ENCODE measurements at regions not wholly inside any gene's neighbourhood (a gene's known extent, or its start where the extent isn't known, plus 50 kb on each side); places are given as distances from the start of the nearest gene placed in this dataset.

GRCh38 chr9:529731-530130 is 311.8 kb upstream of the DMRT1 start:
- DNase-seq, result no peak
- H3K36me3 ChIP-seq (ENCODE audit: insufficient read depth in 1 of 2, low read depth in 1 of 2), result no peaks in the 10 kb centered on the region
- intact Hi-C loops (cut with DNase I), result no loop called here
- no peak for TF ChIP-seq CTCF (IDR thresholded peaks at IDR 0.05)
- no peak overlapping the region for H3K27ac ChIP-seq
- H3K4me3 ChIP-seq, result no peak overlapping the region
- no peak for ATAC-seq
- 69 to 77% (median 74%) methylated on average over 4 of the region's 4 CpGs for WGBS, 3 donors
- H3K9me3 ChIP-seq, result no peaks in the 10 kb centered on the region
- peaks cover 13% of the 10 kb centered on the region for H3K4me1 ChIP-seq
- H3K27me3 ChIP-seq (ENCODE audit: insufficient read depth in 3 of 3, low read length in 2 of 3), result no peaks in the 10 kb centered on the region

- intact Hi-C loops (cut with DNase I), result no loop called here
- DNase-seq, result peak in 1 of 2 donors; percentile 65
- H3K27me3 ChIP-seq (ENCODE audit: insufficient read depth in 3 of 3, low read length in 2 of 3), result no peaks in the 10 kb centered on the region
- ATAC-seq, result peak; percentile 83 to 88 (median 85)
- H3K4me1 ChIP-seq, result peaks cover 21% of the 10 kb centered on the region
- no peak for TF ChIP-seq CTCF (IDR thresholded peaks at IDR 0.05)
- H3K9me3 ChIP-seq, result no peaks in the 10 kb centered on the region
- 28 to 43% (median 31%) methylated on average over 3 of the region's 3 CpGs for WGBS, 3 donors
- no peaks in the 10 kb centered on the region for H3K36me3 ChIP-seq (ENCODE audit: insufficient read depth in 1 of 2, low read depth in 1 of 2)
- no peak overlapping the region for H3K4me3 ChIP-seq
- H3K27ac ChIP-seq, result no peak overlapping the region
These were observed 310.8 kb upstream of the DMRT1 start for GRCh38 chr9:530681-531080.

- no peak for TF ChIP-seq CTCF (IDR thresholded peaks at IDR 0.05)
- ATAC-seq (no peak), DNase-seq (no peak)
- H3K4me3 ChIP-seq, result no peak overlapping the region
- 61 to 65% (median 61%) methylated on average over 6 of the region's 6 CpGs for WGBS, 3 donors
- H3K27me3 ChIP-seq (ENCODE audit: insufficient read depth in 3 of 3, low read length in 2 of 3), result no peaks in the 10 kb centered on the region
- H3K36me3 ChIP-seq (ENCODE audit: insufficient read depth in 1 of 2, low read depth in 1 of 2), result no peaks in the 10 kb centered on the region
- intact Hi-C loops (cut with DNase I), result no loop called here
- no peaks in the 10 kb centered on the region for H3K9me3 ChIP-seq
- H3K4me1 ChIP-seq, result peaks cover 32% of the 10 kb centered on the region
- H3K27ac ChIP-seq, result no peak overlapping the region
These were observed 308.8 kb upstream of the DMRT1 start for GRCh38 chr9:532707-533106.

GRCh38 chr9:534886-535285 is 306.6 kb upstream of the DMRT1 start:
- intact Hi-C loops (cut with DNase I), result loop anchor here in 1 of 2 donors (5.0 kb wide), 1 partner anchor 33 kb away; the partner anchor contains the start of gene KANK1
- no peaks in the 10 kb centered on the region for H3K9me3 ChIP-seq
- no peak overlapping the region for H3K4me3 ChIP-seq
- no peak for TF ChIP-seq CTCF (IDR thresholded peaks at IDR 0.05)
- peak in 1 of 2 donors; percentile 64 for DNase-seq
- H3K27me3 ChIP-seq (ENCODE audit: insufficient read depth in 3 of 3, low read length in 2 of 3), result no peaks in the 10 kb centered on the region
- peaks cover 38% of the 10 kb centered on the region for H3K4me1 ChIP-seq
- no peak overlapping the region for H3K27ac ChIP-seq
- WGBS, 3 donors, result 16 to 27% (median 17%) methylated on average over 4 of the region's 4 CpGs
- ATAC-seq, result peak; percentile 63 to 80 (median 73)
- H3K36me3 ChIP-seq (ENCODE audit: insufficient read depth in 1 of 2, low read depth in 1 of 2), result no peaks in the 10 kb centered on the region

GRCh38 chr9:535356-535755 is 306.1 kb upstream of the DMRT1 start:
- intact Hi-C loops (cut with DNase I), result loop anchor here in 1 of 2 donors (5.0 kb wide), 1 partner anchor 33 kb away; the partner anchor contains the start of gene KANK1
- Histone ChIP-seq H3K4me1 (peaks cover 38% of the 10 kb centered on the region), H3K9me3 (no peaks in the 10 kb centered on the region), H3K27me3 (ENCODE audit: insufficient read depth in 3 of 3, low read length in 2 of 3) (no peaks in the 10 kb centered on the region), H3K27ac (no peak overlapping the region), H3K36me3 (ENCODE audit: insufficient read depth in 1 of 2, low read depth in 1 of 2) (no peaks in the 10 kb centered on the region), H3K4me3 (no peak overlapping the region)
- no peak for TF ChIP-seq CTCF (IDR thresholded peaks at IDR 0.05)
- no peak for ATAC-seq
- DNase-seq, result no peak
- 52 to 70% (median 53%) methylated on average over 4 of the region's 4 CpGs for WGBS, 3 donors

All from psoas muscle (tissue), 7 donors.